NCI-H2029 (cell line): ENCODE measurements at regions not wholly inside any gene's neighbourhood (a gene's known extent, or its start where the extent isn't known, plus 50 kb on each side); places are given as distances from the start of the nearest gene placed in this dataset.

Source experiments
- DNase-seq: peaks from one replicate; lab custom pipeline; 2025; lab: John Stamatoyannopoulos, UW

DNA sequence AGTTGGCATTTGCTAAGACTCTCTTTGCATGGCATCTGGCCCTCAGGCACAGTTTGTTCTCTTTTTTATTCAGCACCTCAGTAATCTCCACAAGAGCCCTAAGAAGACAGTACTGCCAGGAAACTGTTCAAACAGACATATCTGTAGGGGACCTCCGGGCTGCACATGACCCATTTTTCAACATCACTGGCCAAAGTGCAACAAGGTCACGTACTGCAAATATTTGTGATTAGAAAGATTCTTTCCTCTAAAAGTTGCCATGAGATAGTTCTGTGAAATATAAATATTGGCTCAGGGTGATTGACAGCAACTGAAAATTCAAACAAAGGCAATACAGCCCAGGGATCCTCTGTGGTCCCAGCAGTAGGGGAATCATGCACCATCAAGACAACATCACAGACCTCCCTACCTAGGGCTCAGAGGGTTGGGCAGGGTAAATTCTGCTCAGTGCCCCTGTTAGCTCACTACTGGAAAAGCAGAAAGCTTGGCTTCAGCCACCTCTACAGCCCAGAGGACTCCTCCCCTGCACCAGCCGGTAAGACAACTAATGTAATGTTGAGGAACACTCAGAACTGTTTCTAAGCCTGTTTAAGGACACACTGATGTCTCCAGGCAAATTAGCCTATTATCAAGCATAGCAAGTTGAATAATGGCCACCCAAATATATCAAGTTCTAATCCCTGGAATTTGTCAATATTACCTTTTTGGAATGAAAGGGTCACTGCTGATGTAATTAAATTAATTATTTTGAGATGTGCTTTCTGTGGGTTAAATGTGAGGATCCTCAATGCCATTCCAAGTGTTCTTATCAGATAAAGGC lies 117.4 kb upstream of the LPP start:
- DNase-seq = no peak

DNA sequence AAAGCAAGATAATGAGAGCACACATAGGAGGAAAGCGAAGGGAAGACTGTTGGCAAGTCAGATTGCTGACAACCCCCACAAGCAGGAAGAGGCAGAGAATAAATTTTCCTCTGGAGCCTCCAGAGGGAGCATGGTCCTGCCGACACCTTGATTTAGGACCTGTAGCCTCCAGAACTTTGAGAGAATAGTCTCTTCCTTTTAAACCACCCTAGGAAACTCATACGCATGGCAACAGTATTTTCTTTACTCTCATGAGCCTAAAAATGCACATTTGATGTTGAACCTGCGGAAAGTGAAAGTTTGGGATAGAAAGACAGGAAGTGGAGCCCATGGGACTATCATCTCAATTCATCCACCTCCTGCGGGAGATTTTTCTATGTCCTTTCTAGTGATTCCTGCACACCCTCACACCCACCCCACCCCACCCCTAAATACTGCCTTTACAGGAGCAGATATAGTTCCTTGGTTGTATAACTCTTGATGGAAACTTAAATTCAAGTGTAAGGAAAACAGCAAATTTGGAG lies 116.7 kb upstream of the LPP start:
- DNase-seq = peak; percentile 11

DNA sequence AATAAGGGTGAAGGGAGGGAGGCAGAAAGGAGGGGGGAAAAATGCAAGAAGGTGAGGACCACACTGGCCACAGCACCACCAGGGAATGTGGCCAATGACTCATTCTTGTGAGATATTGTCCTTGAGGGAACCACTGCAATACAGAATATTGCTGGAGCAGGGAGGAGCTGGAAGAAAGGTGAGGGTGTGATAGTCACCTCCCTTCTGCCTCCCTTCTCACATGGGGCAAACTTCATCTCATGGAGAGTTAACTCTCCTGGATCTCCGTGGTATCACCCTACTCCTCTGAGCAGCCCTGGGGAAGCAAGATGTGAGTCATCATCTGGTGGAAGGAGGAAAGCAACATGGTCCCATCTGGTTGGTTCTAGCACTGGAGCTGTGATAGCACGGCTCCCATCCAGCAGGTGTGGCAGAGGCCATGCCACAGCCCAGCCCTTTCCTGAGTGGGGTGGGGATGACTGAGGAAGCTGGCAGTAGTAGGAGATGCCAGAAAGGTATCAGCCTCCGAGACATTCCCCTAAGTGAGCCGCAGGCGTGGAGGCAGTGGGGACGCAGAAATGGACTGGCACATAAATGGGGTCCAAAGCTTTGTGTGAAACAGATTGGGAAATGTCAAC lies 115.9 kb upstream of the LPP start:
- DNase-seq = no peak

DNA sequence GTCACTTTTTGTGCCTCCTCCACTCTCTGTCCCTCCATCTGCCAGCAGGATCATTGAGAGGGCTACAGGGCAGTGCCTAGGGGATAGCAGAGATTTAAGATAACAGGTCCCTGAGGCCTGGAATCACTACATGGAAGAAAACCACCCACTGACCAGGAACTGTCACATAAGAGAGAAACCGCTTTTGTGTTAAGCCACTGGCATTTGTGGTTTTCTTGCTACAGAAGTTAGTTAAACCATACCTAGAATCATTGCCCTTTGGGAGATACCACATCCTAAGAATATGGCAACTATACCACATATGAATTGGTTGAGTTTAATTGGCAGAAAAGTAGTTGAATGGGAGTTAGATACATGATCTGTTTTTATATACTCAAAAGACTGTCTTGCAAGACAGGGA lies 112.8 kb upstream of the LPP start:
- no peak for DNase-seq

DNA sequence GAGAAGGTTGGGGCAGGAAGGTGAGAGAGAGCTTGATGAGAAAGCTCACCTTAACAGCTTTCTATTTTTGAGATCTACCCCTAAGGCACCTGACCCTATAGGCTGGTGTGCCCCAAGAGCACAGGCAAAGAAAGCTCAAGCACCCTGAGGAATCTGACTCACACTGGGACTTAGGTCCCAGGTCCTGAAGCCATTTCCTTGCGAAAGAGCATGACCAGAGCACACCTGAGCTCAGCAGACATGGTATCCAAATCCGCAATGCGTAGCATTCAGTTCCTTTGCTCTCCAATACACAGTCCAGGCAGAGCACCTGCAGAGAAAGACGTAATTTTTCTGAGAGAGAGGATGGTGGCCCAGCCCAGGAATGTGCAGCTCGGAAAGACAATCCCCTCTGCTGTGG lies 112.1 kb upstream of the LPP start:
- no peak for DNase-seq

DNA sequence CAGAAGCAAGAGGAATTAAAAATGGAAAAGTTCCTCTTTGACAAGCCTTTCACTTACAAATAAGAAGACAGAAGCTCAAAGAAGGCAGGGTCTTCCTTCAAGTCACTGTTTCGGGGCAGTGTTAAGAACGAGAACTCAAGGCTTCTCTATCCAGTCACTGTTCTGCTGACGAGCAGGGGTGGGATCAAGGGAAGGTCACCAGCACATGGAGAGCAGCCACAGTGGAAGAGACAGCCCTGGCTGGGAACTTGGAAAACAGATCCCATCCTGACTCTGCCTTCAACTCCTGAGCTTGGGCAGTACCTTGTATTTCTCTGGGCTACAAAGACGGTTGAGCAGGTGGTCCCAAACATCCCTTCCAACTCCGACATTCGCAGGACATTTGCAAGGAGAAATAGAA lies 111.5 kb upstream of the LPP start:
- DNase-seq = no peak

DNA sequence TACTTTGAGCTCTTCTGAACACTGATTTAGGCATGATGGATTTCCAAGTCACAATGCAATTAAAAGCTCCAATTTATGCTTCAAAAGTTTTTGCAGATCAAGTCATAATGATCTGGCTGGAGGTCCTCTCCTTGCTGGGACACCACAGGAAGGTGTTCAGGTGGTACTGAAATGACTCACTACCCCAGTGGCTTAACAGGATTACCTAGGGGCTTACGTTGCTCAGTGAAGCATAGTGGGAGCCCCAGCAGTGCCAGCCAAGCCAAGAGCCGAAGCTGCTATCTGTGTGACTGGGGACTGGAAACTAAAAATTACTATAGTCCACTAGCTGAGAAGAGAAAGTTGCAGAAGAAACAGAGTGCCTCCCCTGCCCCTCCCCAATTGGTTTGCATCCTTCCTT lies 110.1 kb upstream of the LPP start:
- no peak for DNase-seq

DNA sequence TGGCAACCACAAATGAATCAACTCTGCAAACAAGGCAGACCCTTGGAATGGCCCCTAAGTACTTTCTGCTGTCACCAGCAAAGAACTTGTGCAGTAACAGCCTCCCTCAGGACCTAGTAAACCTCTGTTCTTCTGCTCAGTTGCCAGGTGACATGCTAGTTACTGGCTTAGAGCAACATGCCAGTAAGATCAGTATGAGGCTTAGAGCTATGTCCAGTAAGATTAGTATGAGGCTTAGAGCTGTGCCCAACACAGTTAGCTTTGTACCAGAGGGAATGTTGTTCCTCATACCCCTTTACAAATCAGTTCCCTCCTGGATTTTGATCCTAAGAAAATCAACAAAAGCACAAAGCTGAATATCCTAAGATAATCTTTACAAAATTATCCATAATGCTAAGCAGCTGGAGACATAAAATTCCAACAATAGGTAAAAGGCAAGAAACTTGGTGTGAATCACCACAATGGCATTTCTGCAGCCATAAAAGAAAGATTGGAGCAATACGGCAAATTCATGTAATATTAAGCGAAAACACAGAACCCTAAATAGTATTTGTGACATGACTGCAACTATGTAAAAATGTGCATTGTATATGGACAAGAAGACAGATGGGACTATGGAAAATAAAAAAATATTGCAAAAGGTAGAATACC lies 107.3 kb upstream of the LPP start:
- DNase-seq = no peak

DNA sequence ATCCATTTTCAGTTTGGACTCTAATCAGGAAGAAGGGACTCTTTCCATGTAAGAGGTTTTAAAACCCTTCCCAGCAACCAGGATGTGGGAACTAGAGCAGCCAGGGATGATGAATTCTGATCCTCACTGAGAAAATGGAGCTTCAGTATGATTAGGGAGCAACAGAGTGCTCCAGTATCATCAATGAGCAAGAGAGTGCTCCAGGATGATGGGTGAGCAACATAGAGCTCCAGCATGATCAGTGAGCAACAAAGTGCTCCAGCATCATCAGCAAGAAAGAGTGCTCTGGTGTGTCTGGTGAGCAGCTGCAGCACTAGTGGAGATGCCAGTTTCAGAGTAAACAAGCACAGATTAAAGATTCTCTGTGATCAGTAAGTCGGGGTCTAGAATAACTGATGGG lies 106.4 kb upstream of the LPP start:
- no peak for DNase-seq

DNA sequence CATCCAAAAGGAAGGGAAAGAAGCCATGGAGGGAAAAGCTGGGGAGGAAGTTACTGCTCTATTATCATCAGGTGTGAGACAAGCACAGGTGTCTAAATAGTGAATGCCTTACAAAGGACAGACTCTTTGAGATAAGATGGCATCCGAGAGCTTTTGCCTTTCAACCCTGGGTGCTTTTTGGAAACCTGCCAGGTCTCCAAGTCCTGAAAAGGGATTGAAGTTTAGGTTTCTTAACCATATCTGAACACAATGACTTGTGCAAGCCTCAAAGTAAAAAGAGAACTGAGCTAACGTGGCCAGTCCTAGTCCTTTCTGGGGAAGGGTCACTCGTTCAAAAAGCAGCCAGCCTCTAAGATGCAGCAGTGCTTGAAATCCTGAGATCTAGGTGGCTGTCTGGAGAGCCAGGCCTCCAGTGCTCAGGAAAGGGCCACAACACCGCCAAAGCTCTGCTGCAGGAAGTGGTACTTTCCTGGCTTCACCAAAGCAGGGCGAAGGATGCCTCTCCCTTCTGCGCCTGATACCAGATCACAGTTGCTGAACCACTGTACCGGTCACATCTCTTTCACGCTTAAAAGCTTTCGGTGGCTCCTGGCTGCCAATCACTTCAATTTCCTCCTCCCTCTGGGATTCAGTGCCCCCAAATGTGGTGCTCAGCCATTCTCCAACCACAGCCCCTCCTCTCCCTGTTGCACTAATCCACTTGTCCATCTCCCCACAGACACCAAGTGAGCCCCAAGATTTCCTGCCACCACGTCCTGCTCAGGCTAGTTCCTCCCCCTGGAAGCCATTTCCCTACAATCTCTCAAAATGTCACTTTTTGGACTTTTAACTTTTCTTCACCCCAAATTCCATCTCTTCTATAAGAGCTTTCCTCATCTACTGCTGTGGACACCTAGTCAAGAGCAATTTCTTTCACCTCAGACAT lies 104.1 kb upstream of the LPP start:
- DNase-seq = no peak

DNA sequence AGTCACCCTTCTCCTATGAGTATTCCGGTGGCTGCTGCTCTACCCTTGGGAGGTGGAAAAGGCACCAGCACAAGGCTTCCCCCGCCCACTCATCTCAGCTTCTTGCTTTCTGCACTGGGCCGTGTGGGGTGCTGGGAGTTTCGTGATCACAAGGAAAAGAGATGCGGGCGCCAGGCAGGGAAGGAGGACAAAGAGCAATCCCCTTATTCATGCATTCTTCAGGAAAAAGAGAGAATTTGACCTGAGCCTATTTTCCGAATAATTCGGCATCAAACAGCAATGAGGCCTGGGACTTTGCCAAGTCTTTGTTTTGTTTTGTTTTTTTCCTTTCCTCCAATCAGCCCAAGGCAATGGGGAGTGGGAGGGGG lies 102.2 kb upstream of the LPP start:
- DNase-seq = no peak

DNA sequence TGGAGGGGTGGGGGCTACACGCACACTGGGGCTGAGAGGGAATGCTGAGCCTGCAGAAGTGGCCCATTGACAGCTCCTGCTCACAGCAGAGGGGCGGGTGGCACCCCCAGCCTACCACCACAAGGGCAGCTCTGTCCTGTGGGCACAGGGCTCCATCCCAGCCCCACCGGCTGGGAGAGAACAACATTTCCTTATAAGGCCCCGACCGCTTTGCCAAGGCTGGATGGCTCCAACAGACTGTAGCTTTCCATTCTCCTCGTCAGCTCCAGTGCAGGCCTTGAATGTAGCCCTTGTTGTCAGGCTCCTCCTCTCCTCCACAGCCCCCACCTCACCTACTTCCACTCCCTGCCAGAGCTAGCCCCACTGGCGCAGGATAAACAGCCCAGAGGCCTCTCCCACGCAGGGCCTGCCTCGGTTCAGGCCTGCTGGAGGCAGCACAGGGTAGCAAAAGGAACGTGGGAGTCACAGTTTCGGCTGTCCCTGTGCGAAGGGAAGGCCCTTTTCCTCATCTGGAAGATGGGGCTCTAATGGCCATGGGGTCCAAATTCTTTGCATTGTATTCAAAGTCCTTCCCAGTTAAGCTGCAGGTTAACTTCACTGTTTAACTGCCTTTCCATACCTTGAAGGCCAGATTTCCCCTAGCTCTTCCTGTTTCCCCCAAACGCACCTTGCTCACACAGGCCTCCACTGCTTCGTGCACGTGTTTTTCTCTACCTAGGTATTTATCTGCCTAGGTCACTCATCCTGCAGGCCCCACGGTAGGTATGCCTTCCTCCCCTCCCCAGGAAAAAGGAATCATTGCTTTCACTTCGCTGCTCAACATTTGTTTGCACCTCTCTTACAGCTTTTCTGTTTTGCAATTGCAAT lies 101.6 kb upstream of the LPP start:
- peak; percentile 47 for DNase-seq

DNA sequence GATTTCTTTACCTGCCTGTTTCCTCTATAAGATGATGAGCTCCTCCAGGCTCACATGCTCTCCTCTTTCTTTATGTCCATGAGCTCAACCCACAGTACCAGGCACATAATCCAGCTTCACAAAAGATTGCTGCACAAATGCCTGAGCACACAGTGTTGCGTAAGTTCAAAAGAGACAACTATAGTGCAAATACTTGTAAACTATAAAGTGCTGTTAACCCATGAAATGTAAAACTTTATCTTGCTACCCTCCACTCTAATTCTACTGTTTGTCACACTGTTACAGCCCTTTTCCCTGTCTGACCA lies 101.0 kb upstream of the LPP start:
- no peak for DNase-seq

DNA sequence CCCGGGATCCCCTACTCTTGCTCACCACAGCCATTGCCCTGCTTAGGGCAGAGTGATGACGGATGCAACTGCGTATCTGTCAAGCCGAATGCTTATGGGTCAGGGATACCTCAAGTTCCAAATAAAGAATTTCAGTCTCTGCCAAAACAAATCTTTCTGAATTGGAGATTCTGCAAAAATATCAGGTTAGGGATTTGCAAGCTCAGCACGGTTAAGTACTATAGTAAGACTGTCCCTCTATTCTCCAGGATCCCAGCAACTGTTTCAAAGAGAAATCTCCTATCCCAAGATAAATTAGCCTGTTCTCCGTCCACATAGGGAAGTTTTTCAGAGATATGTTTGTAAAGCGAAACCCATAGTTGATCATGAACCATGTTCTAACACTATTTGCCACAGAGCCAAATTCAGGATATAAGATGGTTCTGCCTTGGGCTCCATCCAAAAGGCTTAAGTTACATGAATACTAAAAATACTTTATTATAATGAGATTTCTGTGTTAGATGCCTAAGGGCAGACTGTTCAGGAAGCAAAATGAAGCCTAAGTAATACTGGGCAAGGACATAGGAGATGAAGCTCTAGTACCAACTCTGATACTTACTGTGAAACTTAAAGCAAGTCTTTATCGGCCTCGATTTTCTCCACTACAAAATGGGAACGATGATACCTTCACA lies 100.1 kb upstream of the LPP start:
- no peak for DNase-seq

DNA sequence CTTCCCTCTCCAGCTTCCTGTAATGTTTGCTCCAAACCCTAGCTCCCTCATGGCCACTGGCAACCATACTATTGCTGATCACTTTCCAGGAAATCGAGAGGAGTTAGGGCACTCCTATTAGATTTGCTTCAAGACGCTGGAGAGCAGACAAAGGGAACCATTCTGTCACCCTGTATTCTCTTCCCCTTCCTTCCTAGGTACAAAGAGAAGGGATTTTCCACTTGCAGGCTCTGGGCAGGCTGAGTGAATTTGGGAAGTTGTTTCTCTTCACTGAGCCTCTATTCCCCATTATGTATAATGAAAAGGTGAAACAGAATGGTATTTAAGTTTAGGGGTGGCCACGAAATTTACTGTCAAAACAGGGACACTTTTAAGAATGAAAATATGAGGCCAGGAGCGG lies 99.4 kb upstream of the LPP start:
- DNase-seq = no peak

DNA sequence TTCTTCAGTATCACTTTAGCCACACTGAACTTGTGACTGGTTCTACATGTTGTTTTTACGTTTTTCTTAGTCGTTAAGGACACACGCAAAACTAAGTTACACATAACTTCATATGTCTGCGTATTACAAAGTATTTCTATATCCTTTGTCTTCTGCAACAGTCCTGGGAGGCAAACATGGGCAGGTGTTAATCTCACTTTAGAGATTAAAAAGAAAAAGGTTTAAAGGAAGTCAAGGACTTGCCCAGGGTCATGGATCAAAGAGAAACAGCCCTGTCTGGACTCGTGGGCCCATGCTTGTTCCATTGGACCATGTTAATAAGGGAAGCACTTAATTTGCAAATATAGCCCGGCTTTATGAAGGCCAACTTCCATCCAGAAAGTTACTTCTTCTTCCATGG lies 98.6 kb upstream of the LPP start:
- DNase-seq = no peak

DNA sequence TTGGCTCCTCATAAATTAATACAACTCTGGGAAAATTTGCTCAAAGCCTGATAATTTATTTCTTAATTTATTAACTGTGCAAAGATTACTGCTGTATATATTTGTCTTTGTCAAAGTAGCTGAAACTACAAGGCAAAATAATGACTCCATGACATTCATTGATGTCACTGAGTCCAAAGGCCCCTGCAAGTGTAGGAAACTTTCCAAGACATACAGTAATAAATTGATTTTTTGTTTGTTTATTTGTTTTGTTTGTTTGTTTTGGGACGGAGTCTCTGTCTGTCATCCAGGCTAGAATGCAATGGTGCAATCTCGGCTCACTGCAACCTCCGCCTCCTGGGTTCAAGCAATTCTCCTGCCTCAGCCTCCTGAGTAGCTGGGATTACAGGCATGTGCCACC lies 96.8 kb upstream of the LPP start:
- no peak for DNase-seq

DNA sequence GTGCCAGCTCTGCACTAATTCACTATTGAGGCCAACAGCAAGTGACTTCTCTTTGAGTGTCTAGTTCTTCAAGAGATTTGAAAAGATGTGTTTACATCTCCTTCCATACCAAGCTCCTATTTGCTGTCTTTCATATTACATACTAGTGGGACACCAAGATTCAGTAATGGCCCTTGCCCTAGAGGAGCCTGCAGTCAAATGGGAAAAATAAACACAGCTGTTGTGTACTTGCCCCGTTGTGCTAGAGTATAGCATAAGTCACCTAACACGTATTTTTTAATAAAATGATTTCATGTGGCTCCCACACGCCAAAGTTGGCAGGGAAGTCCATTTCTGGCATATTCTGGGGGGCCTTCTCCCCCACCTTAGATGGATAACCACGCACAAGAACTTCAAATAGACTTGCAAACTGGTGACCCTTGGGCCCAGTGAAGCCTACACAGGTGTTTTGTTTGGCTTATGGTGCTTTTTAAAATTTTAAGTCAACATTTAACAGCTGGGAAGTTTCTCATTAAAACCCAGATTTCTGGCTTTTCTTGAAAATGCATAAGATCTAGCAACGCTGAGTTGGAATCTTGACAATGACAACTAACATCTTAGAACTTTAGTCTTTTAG lies 95.3 kb upstream of the LPP start:
- no peak for DNase-seq

DNA sequence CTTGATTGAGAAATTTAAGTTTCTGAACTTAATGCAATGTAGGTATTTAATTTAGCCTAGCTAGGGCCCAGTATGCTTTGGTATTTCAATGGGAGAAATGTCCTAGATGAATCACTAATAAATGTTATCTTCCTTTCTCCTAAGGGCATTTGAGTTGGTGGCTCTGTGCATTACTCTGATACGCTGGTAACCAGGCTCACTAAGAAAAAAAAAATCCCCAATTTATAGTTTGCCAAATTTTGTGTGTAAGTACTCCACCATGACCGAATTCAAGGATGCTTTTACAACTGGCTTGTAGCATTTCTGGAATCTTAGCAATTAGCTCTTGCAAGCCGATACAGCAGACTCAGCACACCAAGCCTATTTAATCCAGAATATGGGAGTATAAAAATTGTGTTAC lies 94.6 kb upstream of the LPP start:
- DNase-seq = no peak

DNA sequence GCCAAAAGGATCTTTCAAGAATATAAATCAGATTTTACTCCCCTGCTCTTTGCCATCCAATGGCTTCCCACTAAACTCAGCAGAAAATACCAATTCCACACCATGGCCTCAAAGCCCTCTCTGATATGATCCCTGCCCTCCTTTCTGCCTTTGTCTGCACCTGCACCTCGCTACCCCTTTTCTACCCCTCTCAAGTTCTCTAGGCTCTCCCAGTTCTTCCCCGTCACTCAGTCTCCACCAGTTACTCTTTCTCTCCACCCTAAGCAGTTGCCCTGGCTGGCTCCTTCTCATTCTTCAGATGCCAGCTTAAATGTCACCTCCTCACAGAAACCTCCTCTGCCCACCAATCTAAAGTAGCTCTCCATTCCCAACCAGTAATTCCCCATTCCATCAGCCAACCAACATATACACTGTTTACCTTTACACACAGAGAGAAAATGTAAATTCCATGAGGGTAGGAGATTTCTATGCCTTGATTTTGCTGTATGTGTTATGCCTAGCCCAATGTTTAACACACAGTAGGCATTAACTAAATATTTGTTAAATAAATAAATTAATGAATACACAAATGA lies 93.6 kb upstream of the LPP start:
- no peak for DNase-seq
